T47D (cell line): ENCODE measurements at regions not wholly inside any gene's neighbourhood (a gene's known extent, or its start where the extent isn't known, plus 50 kb on each side); places are given as distances from the start of the nearest gene placed in this dataset.

ENCODE experiments used
- DNase-seq, 2 experiments: peaks; one replicate each; pipeline versions ENCODE4 v3.0.0 to v3.0.0-alpha.2; 2011 to 2012; ENCODE audit warnings: low read depth in 1 of 2, low spot score in 1 of 2
- JUND ChIP-seq: IDR thresholded peaks from 2 replicates; pipeline ENCODE4 v1.6.1; 2012; ENCODE audit warnings: low read depth
- in situ Hi-C: cut with HindIII; loops from 2 replicates; pipeline ENCODE4 v1.10.0; 2016; ENCODE audit warnings: low sequenced_read_pairs, low pct_unique_long_range_greater_than_20kb

DNA sequence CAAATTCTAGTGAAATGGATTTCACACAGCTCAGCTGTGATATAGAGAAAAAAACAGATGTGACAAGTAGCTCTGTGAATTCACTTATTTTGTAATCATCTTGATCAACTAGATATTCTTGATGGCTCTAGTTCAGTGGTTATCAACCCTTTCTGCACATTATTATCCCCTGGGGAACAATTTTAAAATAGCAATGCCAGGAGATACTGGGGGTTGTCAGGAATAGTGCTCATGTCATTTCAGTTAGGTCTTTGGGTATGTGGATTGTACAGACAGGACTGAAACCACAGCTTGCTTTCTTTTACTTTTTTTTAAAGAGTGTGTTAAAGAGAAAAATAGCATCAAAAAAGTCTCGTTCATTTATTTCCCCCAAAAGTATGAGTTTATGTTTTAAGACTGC is 269.0 kb upstream of the PDGFD start:
- in situ Hi-C loops: no loop called here
- no peak for DNase-seq
- TF ChIP-seq JUND: no peak

- DNase-seq: no peak
- in situ Hi-C loops: no loop called here
- TF ChIP-seq JUND: no peak
Measured at GRCh38 chr11:104432526-104432925, 268.6 kb upstream of the PDGFD start.

DNA sequence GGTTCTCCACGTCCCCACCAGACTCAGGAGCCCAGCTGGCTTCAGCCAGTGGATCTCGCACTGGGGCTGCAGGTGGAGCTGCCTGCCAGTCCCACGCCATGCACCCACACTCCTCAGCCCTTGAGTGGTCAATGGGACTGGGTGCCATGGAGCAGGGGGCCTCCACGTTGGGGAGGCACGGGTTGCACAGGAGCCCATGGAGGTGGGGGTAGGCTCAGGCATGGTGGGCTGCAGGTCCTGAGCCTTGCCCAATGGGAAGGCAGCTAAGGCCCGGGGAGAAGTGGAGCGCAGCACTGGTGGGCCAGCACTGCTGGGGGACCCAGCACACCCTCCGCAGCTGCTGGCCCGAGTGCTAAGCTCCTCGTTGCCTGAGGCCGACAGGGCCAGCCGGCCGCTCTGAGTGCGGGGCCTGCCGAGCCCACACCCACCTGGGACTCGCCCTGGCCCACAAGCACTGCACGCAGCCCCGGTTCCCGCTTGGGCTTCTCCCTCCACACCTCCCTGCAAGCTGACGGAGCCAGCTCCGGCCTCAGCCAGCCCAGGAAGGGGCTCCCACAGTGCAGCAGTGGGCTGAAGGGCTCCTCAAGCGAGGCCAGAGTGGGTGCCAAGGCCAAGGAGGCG is 258.5 kb upstream of the PDGFD start:
- in situ Hi-C loops: no loop called here
- no peak for TF ChIP-seq JUND
- DNase-seq: no peak

GRCh38 chr11:104410336-104410735 is 246.4 kb upstream of the PDGFD start:
- DNase-seq: no peak
- in situ Hi-C loops: no loop called here
- TF ChIP-seq JUND: no peak

- no peak for TF ChIP-seq JUND
- in situ Hi-C loops: no loop called here
- no peak for DNase-seq
Measured at GRCh38 chr11:104408630-104409029, 244.7 kb upstream of the PDGFD start.

GRCh38 chr11:104405277-104405676 is 241.3 kb upstream of the PDGFD start:
- no peak for TF ChIP-seq JUND
- in situ Hi-C loops: no loop called here
- DNase-seq: no peak

- no peak for TF ChIP-seq JUND
- in situ Hi-C loops: no loop called here
Measured at GRCh38 chr11:104404231-104405175, 240.6 kb upstream of the PDGFD start.

DNA sequence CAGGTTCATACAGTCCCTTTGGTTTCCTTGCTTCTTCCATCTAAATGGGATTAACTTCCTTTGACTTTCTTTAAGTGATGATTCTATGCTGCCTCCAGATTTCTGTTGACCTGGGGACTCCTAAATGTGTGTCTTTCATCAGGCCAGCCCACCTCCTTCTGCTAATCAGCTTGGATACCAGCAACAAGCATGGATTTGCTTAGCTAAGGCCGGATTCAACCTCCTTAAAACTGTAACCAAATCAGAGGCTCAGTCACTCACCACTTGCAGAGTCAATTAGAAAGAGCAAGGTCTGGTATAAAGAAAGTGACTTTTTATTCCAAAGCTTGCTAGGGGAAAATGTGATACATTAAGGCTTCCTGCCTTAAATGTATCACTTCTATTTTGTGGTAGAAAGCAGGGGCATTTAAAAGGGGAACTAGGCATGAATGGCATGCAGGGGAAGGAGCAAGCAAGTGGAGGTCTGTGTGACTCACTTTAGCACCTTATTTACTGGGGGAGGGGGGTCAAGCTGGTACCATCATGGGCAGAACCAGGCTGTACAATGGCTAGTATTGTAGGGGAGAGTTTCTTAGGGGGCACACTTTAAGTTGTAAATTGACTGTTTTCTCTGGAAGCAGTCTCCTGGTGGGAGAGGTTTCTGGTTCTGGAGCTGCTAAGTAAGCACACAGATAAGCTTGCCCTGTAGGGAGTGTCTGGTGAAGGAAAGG is 239.0 kb upstream of the PDGFD start:
- DNase-seq: no peak
- TF ChIP-seq JUND: no peak
- in situ Hi-C loops: no loop called here

More at GRCh38 chr11:104404231-104405175, 240.6 kb upstream of the PDGFD start:
- no peak for DNase-seq

DNA sequence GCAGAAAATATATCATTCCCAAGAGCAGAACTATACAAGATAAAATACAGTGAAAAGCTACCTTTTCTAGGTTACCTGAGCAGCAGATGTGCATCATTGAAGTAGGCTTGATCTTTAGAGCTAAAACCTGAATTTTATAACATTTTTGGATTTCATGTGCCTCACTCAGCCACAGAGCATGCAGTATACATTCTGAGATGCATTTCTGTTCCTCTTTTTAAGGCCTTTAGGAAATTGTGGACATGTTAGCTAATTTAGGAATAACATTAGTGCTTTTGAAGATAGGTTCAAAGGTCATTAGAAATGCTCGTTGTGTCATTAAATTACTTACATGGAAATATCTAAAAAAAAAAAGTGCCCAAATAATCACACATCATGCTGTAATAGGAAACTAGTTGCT is 230.6 kb upstream of the PDGFD start:
- in situ Hi-C loops: no loop called here
- no peak for TF ChIP-seq JUND
- no peak for DNase-seq

GRCh38 chr11:104390651-104391050 is 226.7 kb upstream of the PDGFD start:
- DNase-seq: peak in 1 of 2 experiments; percentile 13
- in situ Hi-C loops: no loop called here
- TF ChIP-seq JUND: no peak

- no peak for DNase-seq
- no peak for TF ChIP-seq JUND
- in situ Hi-C loops: no loop called here
Measured at GRCh38 chr11:104385884-104386283, 221.9 kb upstream of the PDGFD start.

GRCh38 chr11:104380358-104380757 is 216.4 kb upstream of the PDGFD start:
- DNase-seq: no peak
- no peak for TF ChIP-seq JUND
- in situ Hi-C loops: no loop called here

DNA sequence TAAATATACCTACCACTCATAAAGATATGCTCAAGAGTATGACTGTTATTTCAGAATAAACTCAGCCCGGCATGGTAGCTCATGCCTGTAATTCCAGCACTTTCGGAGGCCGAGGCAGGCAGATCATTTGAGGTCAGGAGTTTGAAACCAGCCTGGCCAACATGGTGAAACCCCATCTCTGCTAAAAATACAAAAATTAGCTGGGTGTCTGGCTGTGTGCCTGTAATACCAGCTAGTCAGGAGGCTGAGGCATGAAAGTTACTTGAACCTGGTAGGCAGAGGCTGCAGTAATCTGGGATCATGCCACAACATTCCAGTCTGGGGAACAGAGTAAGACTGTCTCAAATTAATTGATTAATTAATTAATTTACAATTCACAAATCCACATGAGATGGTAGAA is 208.2 kb upstream of the PDGFD start:
- no peak for TF ChIP-seq JUND
- DNase-seq: no peak
- in situ Hi-C loops: no loop called here
